H4 (cell line): ENCODE measurements at regions not wholly inside any gene's neighbourhood (a gene's known extent, or its start where the extent isn't known, plus 50 kb on each side); places are given as distances from the start of the nearest gene placed in this dataset.

Experiments
- DNase-seq: peaks from one replicate; pipeline ENCODE4 v3.0.0-alpha.2; 2015; ENCODE audit warnings: low spot score

DNA sequence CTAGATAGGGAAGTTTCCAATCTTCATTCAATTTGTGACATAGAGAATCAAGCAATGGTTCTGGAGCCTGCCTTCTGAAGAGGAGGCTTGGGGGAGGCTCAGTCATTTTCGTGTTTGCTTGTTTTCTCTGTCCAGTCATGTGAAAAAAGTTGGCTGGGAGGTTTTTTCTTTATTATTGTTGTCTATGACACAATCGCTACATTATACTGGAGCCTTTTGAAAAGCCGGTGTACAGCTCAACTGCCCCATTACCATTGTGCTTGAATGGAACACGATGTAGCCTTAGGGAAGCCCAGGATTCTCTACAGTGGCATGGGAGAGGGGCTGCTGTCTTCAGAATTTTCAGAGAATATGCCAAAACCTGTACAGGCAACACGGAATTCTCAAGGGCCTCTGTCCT, 57.9 kb upstream of the NCAM1 start:
- DNase-seq, result no peak

- no peak for DNase-seq
These were observed 50.1 kb upstream of the NCAM1 start for GRCh38 chr11:112911124-112911523.
